ENCODE measurements at regions not wholly inside any gene's neighbourhood (a gene's known extent, or its start where the extent isn't known, plus 50 kb on each side); places are given as distances from the start of the nearest gene placed in this dataset.
"Not testable (repeated sequence)": the region's sequence is repeated elsewhere in the genome, so short reads cannot be mapped to it uniquely, and the experiment has no call there.

GRCh38 chr4:187666034-187666433, 329.5 kb upstream of the ZFP42 start:
- no peak for DNase-seq
- Histone ChIP-seq H3K4me1 (ENCODE audit: control insufficient read depth, insufficient read depth, low read length) (no peaks in the 10 kb centered on the region), H3K4me3 (ENCODE audit: low read length) (no peak overlapping the region), H3K27me3 (ENCODE audit: control insufficient read depth, insufficient read depth) (no peaks in the 10 kb centered on the region), H3K9me3 (ENCODE audit: control insufficient read depth, low read length) (no peaks in the 10 kb centered on the region), H3K27ac (ENCODE audit: low read length) (no peak overlapping the region)
- ATAC-seq: no peak
- intact Hi-C loops (cut with DNase I): no loop called here
- 68% methylated on average over 4 of the region's 4 CpGs for WGBS

GRCh38 chr4:187666697-187667494, 328.7 kb upstream of the ZFP42 start:
- intact Hi-C loops (cut with DNase I): no loop called here
- Histone ChIP-seq H3K27ac (ENCODE audit: low read length) (no peak overlapping the region), H3K4me3 (ENCODE audit: low read length) (no peak overlapping the region), H3K9me3 (ENCODE audit: control insufficient read depth, low read length) (no peaks in the 10 kb centered on the region), H3K4me1 (ENCODE audit: control insufficient read depth, insufficient read depth, low read length) (no peaks in the 10 kb centered on the region), H3K27me3 (ENCODE audit: control insufficient read depth, insufficient read depth) (no peaks in the 10 kb centered on the region)
- 39% methylated on average over 9 of the region's 9 CpGs for WGBS
- DNase-seq: no peak
- ATAC-seq: no peak

DNA sequence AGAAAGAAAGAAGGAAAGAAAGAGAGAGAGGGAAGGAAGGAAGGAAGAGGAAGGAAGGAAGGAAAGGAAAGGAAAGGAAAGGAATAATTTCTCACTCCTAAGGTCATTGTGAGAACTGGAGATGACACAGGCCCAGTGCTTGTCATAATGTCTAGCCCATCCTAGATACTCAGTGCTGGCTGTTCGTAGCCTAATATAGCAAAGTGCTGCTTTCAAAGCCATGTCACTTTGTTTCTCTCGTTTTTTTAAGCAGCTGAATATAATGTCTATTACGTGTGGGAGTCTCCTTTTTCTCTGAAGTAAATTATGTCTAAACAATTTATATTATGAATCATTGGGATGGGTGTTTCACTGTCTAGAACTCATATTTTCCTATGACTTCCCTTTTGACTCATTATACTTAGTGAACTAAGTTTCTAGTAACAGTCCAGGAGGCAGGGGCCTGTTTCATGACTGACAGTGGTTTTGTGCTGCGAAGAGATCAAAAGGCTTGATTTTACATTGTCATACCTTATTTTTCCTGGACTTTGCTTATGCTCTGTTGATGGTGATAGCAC, 327.0 kb upstream of the ZFP42 start:
- Histone ChIP-seq H3K9me3 (ENCODE audit: control insufficient read depth, low read length) (no peaks in the 10 kb centered on the region), H3K27me3 (ENCODE audit: control insufficient read depth, insufficient read depth) (no peaks in the 10 kb centered on the region), H3K27ac (ENCODE audit: low read length) (no peak overlapping the region), H3K4me1 (ENCODE audit: control insufficient read depth, insufficient read depth, low read length) (no peaks in the 10 kb centered on the region), H3K4me3 (ENCODE audit: low read length) (no peak overlapping the region)
- WGBS: 71% methylated on average over 4 of the region's 4 CpGs
- intact Hi-C loops (cut with DNase I): no loop called here
- ATAC-seq: no peak
- DNase-seq: no peak

DNA sequence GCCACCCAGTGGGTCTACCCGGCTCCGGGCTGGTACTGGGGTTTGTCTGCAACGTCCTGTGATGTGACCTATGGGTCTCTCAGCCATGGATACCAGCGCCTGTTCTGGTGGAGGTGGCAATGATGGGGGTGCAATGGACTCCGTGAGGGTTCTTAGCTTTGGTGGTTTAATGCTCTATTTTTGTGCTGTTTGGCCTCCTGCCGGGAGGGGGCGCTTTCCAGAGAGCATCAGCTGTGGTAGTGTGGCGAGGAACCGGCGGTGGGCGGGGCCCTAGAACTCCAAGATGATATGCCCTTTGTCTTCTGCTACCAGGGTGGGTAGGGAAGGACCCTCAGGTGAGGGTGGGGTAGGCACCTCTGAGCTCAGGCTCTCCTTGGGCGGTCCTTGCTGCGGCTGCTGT, 324.1 kb upstream of the ZFP42 start:
- H3K27ac ChIP-seq (ENCODE audit: low read length); DNase-seq; intact Hi-C loops (cut with DNase I); ATAC-seq; H3K4me3 ChIP-seq (ENCODE audit: low read length); H3K9me3 ChIP-seq (ENCODE audit: control insufficient read depth, low read length); H3K27me3 ChIP-seq (ENCODE audit: control insufficient read depth, insufficient read depth); H3K4me1 ChIP-seq (ENCODE audit: control insufficient read depth, insufficient read depth, low read length): not testable (repeated sequence)
- 91% methylated on average over 11 of the region's 13 CpGs for WGBS

DNA sequence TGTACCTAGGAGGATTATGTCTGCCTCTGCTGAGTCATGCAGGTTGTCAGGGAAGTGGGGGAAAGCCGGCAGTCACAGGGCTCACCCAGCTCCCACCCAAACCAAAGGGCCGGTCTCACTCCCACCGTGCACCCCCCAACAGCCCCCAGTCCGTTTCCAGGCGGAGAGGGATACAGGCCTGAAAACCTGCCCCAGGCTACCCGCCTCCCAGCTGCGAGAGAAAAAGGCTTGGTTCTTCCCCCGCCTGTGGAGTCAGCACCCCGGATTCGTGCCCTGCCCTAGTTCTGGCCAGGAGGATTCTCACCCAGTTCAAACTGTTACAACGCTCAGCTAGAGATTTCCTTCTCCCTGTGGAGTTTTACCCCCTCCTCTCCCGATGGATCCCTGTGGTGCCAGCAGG, 323.6 kb upstream of the ZFP42 start:
- ATAC-seq; H3K9me3 ChIP-seq (ENCODE audit: control insufficient read depth, low read length); H3K4me1 ChIP-seq (ENCODE audit: control insufficient read depth, insufficient read depth, low read length); intact Hi-C loops (cut with DNase I); DNase-seq; H3K4me3 ChIP-seq (ENCODE audit: low read length); H3K27me3 ChIP-seq (ENCODE audit: control insufficient read depth, insufficient read depth); H3K27ac ChIP-seq (ENCODE audit: low read length): not testable (repeated sequence)
- WGBS: 88% methylated on average over 12 of the region's 12 CpGs

- H3K9me3 ChIP-seq (ENCODE audit: control insufficient read depth, low read length); H3K4me1 ChIP-seq (ENCODE audit: control insufficient read depth, insufficient read depth, low read length); ATAC-seq; H3K27me3 ChIP-seq (ENCODE audit: control insufficient read depth, insufficient read depth); H3K27ac ChIP-seq (ENCODE audit: low read length); H3K4me3 ChIP-seq (ENCODE audit: low read length); intact Hi-C loops (cut with DNase I); DNase-seq: not testable (repeated sequence)
- 92% methylated on average over 10 of the region's 12 CpGs for WGBS
Measured at GRCh38 chr4:187672526-187672925, 323.0 kb upstream of the ZFP42 start.

DNA sequence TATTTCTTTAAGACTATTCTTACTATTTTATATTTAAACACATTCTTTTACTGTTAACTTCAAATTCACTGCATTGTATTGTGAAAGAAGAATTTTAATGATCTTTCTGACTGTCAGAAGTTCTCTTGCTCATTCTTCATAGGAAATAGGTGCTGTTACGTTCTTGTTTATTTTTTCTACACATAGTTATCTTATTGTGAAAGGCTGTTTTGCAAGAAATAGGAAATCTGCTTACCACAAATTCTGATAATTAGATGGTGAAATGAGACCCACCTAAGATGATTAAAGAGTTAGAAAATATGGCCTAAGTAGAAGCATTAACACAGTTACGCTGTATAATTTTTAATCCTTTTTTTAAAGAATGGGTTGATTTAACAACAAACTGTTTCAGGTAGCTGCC, 316.1 kb upstream of the ZFP42 start:
- H3K27ac ChIP-seq (ENCODE audit: low read length): no peak overlapping the region
- H3K9me3 ChIP-seq (ENCODE audit: control insufficient read depth, low read length): no peaks in the 10 kb centered on the region
- 79% methylated on average over 2 of the region's 2 CpGs for WGBS
- intact Hi-C loops (cut with DNase I): no loop called here
- no peak for DNase-seq
- H3K4me1 ChIP-seq (ENCODE audit: control insufficient read depth, insufficient read depth, low read length): no peaks in the 10 kb centered on the region
- no peak for ATAC-seq
- no peak overlapping the region for H3K4me3 ChIP-seq (ENCODE audit: low read length)
- no peaks in the 10 kb centered on the region for H3K27me3 ChIP-seq (ENCODE audit: control insufficient read depth, insufficient read depth)

GRCh38 chr4:187685247-187685646, 310.3 kb upstream of the ZFP42 start:
- Histone ChIP-seq H3K4me1 (ENCODE audit: control insufficient read depth, insufficient read depth, low read length) (no peaks in the 10 kb centered on the region), H3K4me3 (ENCODE audit: low read length) (no peak overlapping the region), H3K9me3 (ENCODE audit: control insufficient read depth, low read length) (no peaks in the 10 kb centered on the region), H3K27ac (ENCODE audit: low read length) (no peak overlapping the region), H3K27me3 (ENCODE audit: control insufficient read depth, insufficient read depth) (no peaks in the 10 kb centered on the region)
- intact Hi-C loops (cut with DNase I): no loop called here
- no peak for DNase-seq
- ATAC-seq: no peak
- 70% methylated on average over 6 of the region's 6 CpGs for WGBS

DNA sequence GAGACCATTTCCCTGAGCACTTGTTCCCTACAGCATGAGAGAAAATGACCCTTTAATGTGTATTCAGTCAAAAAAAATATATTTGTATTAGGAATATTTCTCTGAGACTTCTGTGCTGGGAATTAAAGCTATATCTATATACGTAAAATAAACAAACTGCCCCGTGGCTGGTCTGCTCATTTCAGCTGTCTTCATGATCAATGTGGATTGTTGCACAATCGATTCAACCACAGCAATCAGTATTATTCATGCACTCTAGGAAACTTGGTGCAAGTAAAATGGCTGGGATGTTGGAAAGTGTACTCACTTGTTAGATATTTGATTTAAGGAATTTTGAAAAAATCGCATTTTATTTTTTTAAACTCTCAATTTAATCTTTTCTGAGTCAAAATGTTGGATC, 307.9 kb upstream of the ZFP42 start:
- Histone ChIP-seq H3K9me3 (ENCODE audit: control insufficient read depth, low read length) (no peaks in the 10 kb centered on the region), H3K27me3 (ENCODE audit: control insufficient read depth, insufficient read depth) (no peaks in the 10 kb centered on the region), H3K4me3 (ENCODE audit: low read length) (no peak overlapping the region), H3K4me1 (ENCODE audit: control insufficient read depth, insufficient read depth, low read length) (no peaks in the 10 kb centered on the region), H3K27ac (ENCODE audit: low read length) (no peak overlapping the region)
- intact Hi-C loops (cut with DNase I): no loop called here
- no peak for DNase-seq
- 68% methylated on average over 4 of the region's 4 CpGs for WGBS
- ATAC-seq: no peak

- no peak for DNase-seq
- H3K9me3 ChIP-seq (ENCODE audit: control insufficient read depth, low read length): no peaks in the 10 kb centered on the region
- no peak for ATAC-seq
- WGBS: 72% methylated on average over 6 of the region's 6 CpGs
- no peaks in the 10 kb centered on the region for H3K4me1 ChIP-seq (ENCODE audit: control insufficient read depth, insufficient read depth, low read length)
- no peak overlapping the region for H3K4me3 ChIP-seq (ENCODE audit: low read length)
- H3K27ac ChIP-seq (ENCODE audit: low read length): no peak overlapping the region
- intact Hi-C loops (cut with DNase I): no loop called here
- H3K27me3 ChIP-seq (ENCODE audit: control insufficient read depth, insufficient read depth): no peaks in the 10 kb centered on the region
Measured at GRCh38 chr4:187692626-187693025, 302.9 kb upstream of the ZFP42 start.

DNA sequence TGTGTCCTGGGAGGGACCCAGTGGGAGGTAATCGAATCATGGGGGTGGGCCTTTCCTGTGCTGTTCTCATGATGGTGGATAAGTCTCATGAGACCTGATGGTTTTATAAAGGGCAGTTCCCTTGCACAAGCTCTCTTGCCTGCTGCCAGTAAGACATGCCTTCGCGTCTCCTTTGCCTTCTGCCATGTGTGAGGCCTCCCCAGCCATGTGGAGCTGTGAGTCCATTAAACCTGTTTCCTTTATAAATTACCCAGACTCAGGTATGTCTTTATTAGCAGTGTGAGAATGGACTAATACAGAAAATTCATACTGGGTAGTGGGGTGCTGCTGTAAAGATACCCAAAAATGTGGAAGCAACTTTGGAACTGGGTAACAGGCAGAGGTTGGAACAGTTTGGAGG, 300.0 kb upstream of the ZFP42 start:
- DNase-seq; H3K4me1 ChIP-seq (ENCODE audit: control insufficient read depth, insufficient read depth, low read length); intact Hi-C loops (cut with DNase I); H3K4me3 ChIP-seq (ENCODE audit: low read length); H3K27me3 ChIP-seq (ENCODE audit: control insufficient read depth, insufficient read depth); H3K9me3 ChIP-seq (ENCODE audit: control insufficient read depth, low read length); H3K27ac ChIP-seq (ENCODE audit: low read length); ATAC-seq: not testable (repeated sequence)
- WGBS: 93% methylated on average over 3 of the region's 3 CpGs

All from right cardiac atrium (tissue), 5 donors.